Stimulated activated naive CD8-positive, alpha-beta T cell treated with anti-CD3 and anti-CD28 coated beads, Interleukin-15, amount 100 ng/mL, for 72 hours (primary cell): ENCODE measurements at regions not wholly inside any gene's neighbourhood (a gene's known extent, or its start where the extent isn't known, plus 50 kb on each side); places are given as distances from the start of the nearest gene placed in this dataset.

Source experiments
- ATAC-seq: fragments of 150-1000 bp; cut with Tn5 transposase; 2 replicates; pipeline ENCODE4 v1.10.0; 2021; ENCODE audit warnings: mild to moderate bottlenecking, moderate library complexity
- DNase-seq, 2 donors: peaks; one replicate each; pipeline ENCODE4 v3.0.0; 2021 to 2022
- H3K27ac Mint-ChIP-seq, 2 donors: one replicate each; pipeline ENCODE4 v1.8.0; 2022; ENCODE audit warnings: mild to moderate bottlenecking in 2 of 2, mixed read lengths in 2 of 2, moderate library complexity in 2 of 2
- H3K27me3 Mint-ChIP-seq: one replicate; pipeline ENCODE4 v1.8.0; 2022; ENCODE audit warnings: mixed read lengths
- H3K4me1 Mint-ChIP-seq: one replicate; pipeline ENCODE4 v1.8.0; 2022; ENCODE audit warnings: mild to moderate bottlenecking, mixed read lengths
- H3K4me3 Mint-ChIP-seq, 2 donors: one replicate each; pipeline ENCODE4 v1.8.0; 2022; ENCODE audit warnings: mild to moderate bottlenecking in 2 of 2, mixed read lengths in 2 of 2, moderate library complexity in 1 of 2
- H3K9me3 Mint-ChIP-seq, 2 donors: one replicate each; pipeline ENCODE4 v1.8.0; 2022; ENCODE audit warnings: mixed read lengths in 2 of 2

DNA sequence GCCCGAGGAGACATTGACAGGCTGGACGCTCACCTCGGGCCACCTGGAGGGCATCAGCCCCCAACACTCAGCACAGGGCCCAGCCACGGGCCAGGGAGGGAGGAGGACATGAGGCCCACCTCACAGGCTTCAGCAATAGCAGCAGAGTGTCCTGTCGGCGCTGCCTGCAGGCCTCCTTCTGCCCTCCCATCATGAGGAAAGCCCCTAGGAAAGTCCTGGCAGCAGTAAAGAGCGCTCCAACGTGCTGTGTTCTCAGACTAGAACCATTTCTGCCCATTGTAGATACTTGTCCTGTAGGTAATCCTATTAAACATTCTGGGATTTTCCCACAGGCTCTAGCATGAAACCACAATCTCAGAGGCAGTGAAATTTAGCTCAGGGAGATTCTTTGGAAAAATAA is 62.0 kb upstream of the GALNT2 start:
- Mint-ChIP-seq H3K4me3 (no peak overlapping the region), H3K27ac (peak overlapping the region in 1 of 2 donors; percentile 9), H3K27me3 (peaks cover 7% of the 10 kb centered on the region), H3K4me1 (no peaks in the 10 kb centered on the region), H3K9me3 (no peaks in the 10 kb centered on the region)
- ATAC-seq, result no peak
- no peak for DNase-seq

DNA sequence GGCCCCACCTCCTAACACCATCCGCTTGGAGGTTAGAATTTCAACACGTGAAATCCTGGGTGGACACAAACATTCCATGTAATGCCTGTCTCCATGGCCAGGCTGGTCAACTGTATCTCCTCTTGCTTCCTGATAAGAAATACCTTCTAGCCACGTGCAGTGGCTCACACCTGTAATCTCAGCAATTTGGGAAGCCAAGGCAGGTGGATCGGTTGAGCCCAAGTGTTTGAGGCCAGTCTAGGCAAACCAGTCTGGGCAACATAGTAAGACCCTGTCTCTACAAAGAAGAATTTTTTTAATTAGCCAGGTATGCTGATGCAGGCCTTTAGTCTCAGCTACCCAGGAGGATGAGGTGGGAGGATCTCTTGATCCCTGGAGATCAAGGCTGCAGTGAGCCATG is 58.3 kb upstream of the GALNT2 start:
- no peaks in the 10 kb centered on the region for H3K9me3 Mint-ChIP-seq
- no peak overlapping the region for H3K4me3 Mint-ChIP-seq
- ATAC-seq (no peak), DNase-seq (no peak)
- H3K4me1 Mint-ChIP-seq, result no peaks in the 10 kb centered on the region
- H3K27ac Mint-ChIP-seq, result no peak overlapping the region
- peaks cover 7% of the 10 kb centered on the region for H3K27me3 Mint-ChIP-seq

GRCh38 chr1:230009611-230010313 is 57.3 kb upstream of the GALNT2 start:
- Mint-ChIP-seq H3K4me1 (no peaks in the 10 kb centered on the region), H3K4me3 (no peak overlapping the region), H3K9me3 (no peaks in the 10 kb centered on the region), H3K27me3 (peaks cover 7% of the 10 kb centered on the region), H3K27ac (no peak overlapping the region)
- DNase-seq (no peak), ATAC-seq (no peak)

- H3K27ac Mint-ChIP-seq, result no peak overlapping the region
- ATAC-seq, result no peak
- H3K4me3 Mint-ChIP-seq, result no peak overlapping the region
- no peak for DNase-seq
- H3K4me1 Mint-ChIP-seq, result no peaks in the 10 kb centered on the region
- peaks cover 7% of the 10 kb centered on the region for H3K27me3 Mint-ChIP-seq
- H3K9me3 Mint-ChIP-seq, result no peaks in the 10 kb centered on the region
Measured at GRCh38 chr1:230010603-230011332, 56.3 kb upstream of the GALNT2 start.

DNA sequence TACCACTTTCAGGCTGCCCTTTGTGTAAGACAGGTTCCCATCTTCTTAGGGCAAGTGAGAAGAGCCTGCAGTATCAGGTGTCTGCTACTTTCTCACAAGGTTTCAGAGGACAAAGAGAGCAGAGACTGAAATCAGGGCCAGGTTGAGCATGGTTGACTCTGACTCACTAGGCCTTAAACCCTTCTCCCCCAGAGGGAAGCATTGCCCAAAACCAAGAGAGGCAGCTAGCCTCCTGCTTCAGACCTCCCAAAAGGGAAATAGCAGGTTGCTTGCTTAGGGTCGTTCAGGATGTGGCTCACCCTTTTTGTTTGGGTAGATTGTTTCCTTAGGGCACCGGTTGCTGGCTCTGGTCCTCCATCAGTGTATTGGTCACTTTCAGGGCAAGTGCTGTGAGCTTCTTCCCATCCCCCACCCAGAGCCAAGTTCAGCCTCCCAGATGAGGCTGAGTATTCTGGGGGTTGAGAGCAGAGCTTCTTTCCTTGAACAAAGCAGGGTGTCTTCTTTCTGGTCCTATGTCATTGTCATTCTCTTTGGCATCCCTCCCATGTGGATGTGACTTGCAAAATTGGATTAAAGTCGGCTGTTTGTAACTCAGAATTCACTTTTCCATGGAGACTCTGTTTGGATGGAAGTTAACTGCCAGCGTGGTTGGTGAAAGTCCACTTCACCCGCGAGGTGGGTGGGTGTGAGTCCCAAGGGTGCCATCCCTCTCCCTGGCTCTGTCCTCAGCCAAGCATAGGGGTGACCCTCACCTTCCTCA is 55.5 kb upstream of the GALNT2 start:
- Mint-ChIP-seq H3K9me3 (no peaks in the 10 kb centered on the region), H3K4me3 (no peak overlapping the region), H3K27me3 (peaks cover 6% of the 10 kb centered on the region), H3K27ac (no peak overlapping the region), H3K4me1 (no peaks in the 10 kb centered on the region)
- ATAC-seq (no peak), DNase-seq (no peak)

GRCh38 chr1:230012093-230012393 is 55.0 kb upstream of the GALNT2 start:
- Mint-ChIP-seq H3K4me3 (no peak overlapping the region), H3K4me1 (no peaks in the 10 kb centered on the region), H3K27ac (no peak overlapping the region), H3K9me3 (no peaks in the 10 kb centered on the region), H3K27me3 (peaks cover under 1% of the 10 kb centered on the region)
- no peak for ATAC-seq
- DNase-seq, result no peak

DNA sequence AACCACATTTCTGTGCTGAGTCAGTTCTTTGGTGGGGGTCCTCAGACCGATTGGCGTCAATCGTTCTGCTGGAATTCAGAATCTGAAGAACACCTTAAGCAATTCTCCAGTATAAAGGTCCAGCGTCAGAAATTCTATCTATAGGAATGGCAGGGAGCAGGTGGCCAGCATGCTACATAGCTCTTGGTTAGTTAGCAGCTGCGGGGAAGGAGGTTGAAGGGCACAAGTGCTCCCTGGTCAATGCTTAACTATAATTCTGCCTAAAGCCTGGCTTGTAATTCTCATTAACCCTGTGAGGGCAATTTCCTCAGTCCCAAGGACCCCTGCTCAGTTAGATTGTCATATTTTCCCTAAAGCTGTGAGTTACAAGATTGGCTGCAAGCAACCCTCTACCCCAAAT is 54.3 kb upstream of the GALNT2 start:
- H3K4me3 Mint-ChIP-seq, result no peak overlapping the region
- no peak overlapping the region for H3K27ac Mint-ChIP-seq
- no peak for DNase-seq
- H3K9me3 Mint-ChIP-seq, result no peaks in the 10 kb centered on the region
- no peaks in the 10 kb centered on the region for H3K4me1 Mint-ChIP-seq
- H3K27me3 Mint-ChIP-seq, result no peaks in the 10 kb centered on the region
- no peak for ATAC-seq

- Mint-ChIP-seq H3K9me3 (no peaks in the 10 kb centered on the region), H3K27me3 (no peaks in the 10 kb centered on the region), H3K4me3 (no peak overlapping the region), H3K27ac (no peak overlapping the region), H3K4me1 (no peaks in the 10 kb centered on the region)
- DNase-seq, result no peak
- no peak for ATAC-seq
Measured at GRCh38 chr1:230016159-230016558, 50.9 kb upstream of the GALNT2 start.
